ENCODE measurements at regions not wholly inside any gene's neighbourhood (a gene's known extent, or its start where the extent isn't known, plus 50 kb on each side); places are given as distances from the start of the nearest gene placed in this dataset.

GRCh38 chr20:57860576-57860975 is 150.8 kb upstream of the PMEPA1 start:
- H3K27ac ChIP-seq (ENCODE audit: control insufficient read depth, insufficient read depth, low read length) = no peak overlapping the region
- no peak overlapping the region for H3K4me2 ChIP-seq (ENCODE audit: control insufficient read depth, extremely low read depth, insufficient read depth, low read depth, low read length)
- no peaks in the 10 kb centered on the region for H3K4me1 ChIP-seq (ENCODE audit: control insufficient read depth, extremely low read depth, insufficient read depth, low read length)
- no peaks in the 10 kb centered on the region for H3K9me1 ChIP-seq (ENCODE audit: control insufficient read depth, extremely low read depth, insufficient read depth, low read length)
- H3K9me3 ChIP-seq (ENCODE audit: control insufficient read depth, low read depth, low read length) = no peaks in the 10 kb centered on the region
- FAIRE-seq = no peak
- no peak for DNase-seq (ENCODE audit: low read depth, low spot score)
- no peak for TF ChIP-seq EZH2 (IDR thresholded peaks at IDR 0.05; ENCODE audit: low read length)
- TF ChIP-seq CTCF (optimal IDR thresholded peaks at IDR 0.05 in 1 of 3, IDR thresholded peaks at IDR 0.05 in 1 of 3, conservative IDR thresholded peaks at IDR 0.05 in 1 of 3; ENCODE audit: extremely low read depth in 1 of 3, insufficient read depth in 2 of 3, low read length in 3 of 3) = no peak
- H2AFZ ChIP-seq (ENCODE audit: control insufficient read depth, low read length) = no peak overlapping the region
- H3K79me2 ChIP-seq (ENCODE audit: control insufficient read depth, insufficient read depth, low read length) = no peaks in the 10 kb centered on the region
- no peak overlapping the region for H3K9ac ChIP-seq (ENCODE audit: control insufficient read depth, extremely low read depth, insufficient read depth, low read length)
- no peak overlapping the region for H3K4me3 ChIP-seq (ENCODE audit: control insufficient read depth in 2 of 3, extremely low read depth in 1 of 3, insufficient read depth in 2 of 3, low read depth in 1 of 3, low read length in 3 of 3)
- dilution Hi-C loops (cut with MboI; ENCODE audit: extremely low pct_ligation_motif_present, low sequenced_read_pairs) = no loop called here
- H4K20me1 ChIP-seq (ENCODE audit: control insufficient read depth, extremely low read depth, insufficient read depth, low read length) = no peaks in the 10 kb centered on the region
- H3K36me3 ChIP-seq (ENCODE audit: control insufficient read depth in 2 of 2, extremely low read depth in 1 of 2, insufficient read depth in 2 of 2, low read length in 2 of 2) = no peaks in the 10 kb centered on the region
- H3K27me3 ChIP-seq (ENCODE audit: control insufficient read depth, extremely low read depth, insufficient read depth, low read length) = peaks cover 29% of the 10 kb centered on the region

GRCh38 chr20:57857969-57858368 is 148.2 kb upstream of the PMEPA1 start:
- H3K4me3 ChIP-seq (ENCODE audit: control insufficient read depth in 2 of 3, extremely low read depth in 1 of 3, insufficient read depth in 2 of 3, low read depth in 1 of 3, low read length in 3 of 3) = no peak overlapping the region
- no peaks in the 10 kb centered on the region for H3K9me3 ChIP-seq (ENCODE audit: control insufficient read depth, low read depth, low read length)
- H2AFZ ChIP-seq (ENCODE audit: control insufficient read depth, low read length) = no peak overlapping the region
- no peak overlapping the region for H3K9ac ChIP-seq (ENCODE audit: control insufficient read depth, extremely low read depth, insufficient read depth, low read length)
- H3K79me2 ChIP-seq (ENCODE audit: control insufficient read depth, insufficient read depth, low read length) = no peaks in the 10 kb centered on the region
- dilution Hi-C loops (cut with MboI; ENCODE audit: extremely low pct_ligation_motif_present, low sequenced_read_pairs) = no loop called here
- DNase-seq (ENCODE audit: low read depth, low spot score) (no peak), FAIRE-seq (no peak)
- H3K27me3 ChIP-seq (ENCODE audit: control insufficient read depth, extremely low read depth, insufficient read depth, low read length) = peaks cover 23% of the 10 kb centered on the region
- no peak overlapping the region for H3K4me2 ChIP-seq (ENCODE audit: control insufficient read depth, extremely low read depth, insufficient read depth, low read depth, low read length)
- no peak for TF ChIP-seq CTCF (optimal IDR thresholded peaks at IDR 0.05 in 1 of 3, IDR thresholded peaks at IDR 0.05 in 1 of 3, conservative IDR thresholded peaks at IDR 0.05 in 1 of 3; ENCODE audit: extremely low read depth in 1 of 3, insufficient read depth in 2 of 3, low read length in 3 of 3)
- no peak for TF ChIP-seq EZH2 (IDR thresholded peaks at IDR 0.05; ENCODE audit: low read length)
- H3K36me3 ChIP-seq (ENCODE audit: control insufficient read depth in 2 of 2, extremely low read depth in 1 of 2, insufficient read depth in 2 of 2, low read length in 2 of 2) = no peaks in the 10 kb centered on the region
- no peak overlapping the region for H3K27ac ChIP-seq (ENCODE audit: control insufficient read depth, insufficient read depth, low read length)
- H3K4me1 ChIP-seq (ENCODE audit: control insufficient read depth, extremely low read depth, insufficient read depth, low read length) = no peaks in the 10 kb centered on the region
- H3K9me1 ChIP-seq (ENCODE audit: control insufficient read depth, extremely low read depth, insufficient read depth, low read length) = no peaks in the 10 kb centered on the region
- no peaks in the 10 kb centered on the region for H4K20me1 ChIP-seq (ENCODE audit: control insufficient read depth, extremely low read depth, insufficient read depth, low read length)
